Keratinocyte (primary cell): ENCODE measurements at regions not wholly inside any gene's neighbourhood (a gene's known extent, or its start where the extent isn't known, plus 50 kb on each side); places are given as distances from the start of the nearest gene placed in this dataset.

Experiments
- EZH2 ChIP-seq: IDR thresholded peaks from one replicate; pipeline ENCODE4 v1.6.1; 2012; ENCODE audit warnings: inconsistent platforms, mild to moderate bottlenecking, low read length, moderate library complexity
- TF ChIP-seq, protein P1 (sequence below), 3 experiments: IDR thresholded peaks in 1 of 3; conservative IDR thresholded peaks in 1 of 3; optimal IDR thresholded peaks in 1 of 3; 2 replicates in 2 of 3; 3 replicates in 1 of 3; pipeline versions ENCODE3 to v1.5.1; 2011; ENCODE audit warnings: low read length in 3 of 3, mild to moderate bottlenecking in 3 of 3, moderate library complexity in 2 of 3, control low read depth in 1 of 3, inconsistent platforms in 1 of 3; ENCODE audit not compliant: insufficient read depth in 2 of 3; ENCODE audit errors: extremely low read depth in 1 of 3

DNA sequence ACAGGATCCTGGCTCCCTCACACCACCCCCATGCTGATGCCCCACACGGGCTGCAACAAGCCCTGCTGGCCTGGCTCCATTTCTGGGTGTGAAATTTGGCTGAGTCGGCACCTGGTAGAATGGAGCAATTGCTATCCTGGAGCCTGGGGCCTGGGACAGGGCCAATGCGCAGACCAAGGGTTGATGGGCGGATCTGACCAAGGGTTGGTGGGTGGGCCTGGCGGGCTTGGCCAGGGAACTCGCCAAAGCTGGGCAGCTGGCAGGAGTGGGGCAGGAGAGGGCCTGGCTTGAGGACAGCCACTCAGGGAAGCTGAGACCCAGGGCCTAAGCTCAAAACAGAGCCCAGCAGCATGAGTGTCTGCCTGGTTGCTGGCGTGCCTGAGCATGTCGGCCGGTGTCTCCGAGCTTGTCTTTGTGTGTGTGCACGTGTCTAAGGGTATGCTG, 70.9 kb upstream of the POU3F1 start:
- TF ChIP-seq, protein P1, sequence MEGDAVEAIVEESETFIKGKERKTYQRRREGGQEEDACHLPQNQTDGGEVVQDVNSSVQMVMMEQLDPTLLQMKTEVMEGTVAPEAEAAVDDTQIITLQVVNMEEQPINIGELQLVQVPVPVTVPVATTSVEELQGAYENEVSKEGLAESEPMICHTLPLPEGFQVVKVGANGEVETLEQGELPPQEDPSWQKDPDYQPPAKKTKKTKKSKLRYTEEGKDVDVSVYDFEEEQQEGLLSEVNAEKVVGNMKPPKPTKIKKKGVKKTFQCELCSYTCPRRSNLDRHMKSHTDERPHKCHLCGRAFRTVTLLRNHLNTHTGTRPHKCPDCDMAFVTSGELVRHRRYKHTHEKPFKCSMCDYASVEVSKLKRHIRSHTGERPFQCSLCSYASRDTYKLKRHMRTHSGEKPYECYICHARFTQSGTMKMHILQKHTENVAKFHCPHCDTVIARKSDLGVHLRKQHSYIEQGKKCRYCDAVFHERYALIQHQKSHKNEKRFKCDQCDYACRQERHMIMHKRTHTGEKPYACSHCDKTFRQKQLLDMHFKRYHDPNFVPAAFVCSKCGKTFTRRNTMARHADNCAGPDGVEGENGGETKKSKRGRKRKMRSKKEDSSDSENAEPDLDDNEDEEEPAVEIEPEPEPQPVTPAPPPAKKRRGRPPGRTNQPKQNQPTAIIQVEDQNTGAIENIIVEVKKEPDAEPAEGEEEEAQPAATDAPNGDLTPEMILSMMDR (optimal IDR thresholded peaks at IDR 0.05 in 1 of 3, IDR thresholded peaks at IDR 0.05 in 1 of 3, conservative IDR thresholded peaks at IDR 0.05 in 1 of 3; ENCODE audit: extremely low read depth in 1 of 3, insufficient read depth in 2 of 3, low read length in 3 of 3) = no peak
- no peak for TF ChIP-seq EZH2
